ENCODE measurements at regions not wholly inside any gene's neighbourhood (a gene's known extent, or its start where the extent isn't known, plus 50 kb on each side); places are given as distances from the start of the nearest gene placed in this dataset.
"Not testable (repeated sequence)": the region's sequence is repeated elsewhere in the genome, so short reads cannot be mapped to it uniquely, and the experiment has no call there.

DNA sequence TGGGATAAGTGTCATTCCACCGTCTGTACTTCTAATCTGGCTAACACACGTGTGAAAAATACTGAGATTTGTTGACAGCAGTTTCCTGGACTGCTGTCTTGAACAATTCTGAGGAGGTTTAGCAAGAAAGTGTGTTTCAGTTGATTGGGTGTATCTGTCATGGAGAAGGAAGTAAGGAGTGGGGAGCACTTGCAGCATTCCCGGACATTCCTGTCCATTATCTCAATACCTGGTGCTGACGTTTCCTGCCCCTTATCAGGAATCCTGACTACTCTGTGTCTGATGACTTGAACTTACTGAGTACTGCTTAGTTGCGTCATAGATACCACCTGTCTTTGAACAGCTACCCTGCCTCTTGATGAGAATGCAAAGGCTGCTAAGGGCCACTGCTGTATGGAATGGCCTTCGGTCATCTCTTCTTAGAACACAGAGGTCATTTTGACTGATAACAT is 72.0 kb upstream of the VKORC1L1 start:
- Histone ChIP-seq H3K27ac (ENCODE audit: low read depth, low read length) (no peak overlapping the region), H3K9me3 (ENCODE audit: insufficient read depth, low read length) (no peaks in the 10 kb centered on the region), H3K9ac (ENCODE audit: low read length) (no peak overlapping the region), H4K20me1 (ENCODE audit: low read depth, low read length) (no peaks in the 10 kb centered on the region), H3K36me3 (ENCODE audit: low read length) (no peaks in the 10 kb centered on the region), H3K4me3 (ENCODE audit: insufficient read depth, low read length, poor library complexity, severe bottlenecking) (no peak overlapping the region), H3K27me3 (ENCODE audit: low read length) (no peaks in the 10 kb centered on the region), H3F3A (ENCODE audit: insufficient read depth) (no peaks in the 10 kb centered on the region), H2AFZ (ENCODE audit: low read depth, low read length, severe bottlenecking) (no peak overlapping the region), H3K79me2 (ENCODE audit: insufficient read depth, low read length) (no peaks in the 10 kb centered on the region), H3K9me2 (replicated peaks; ENCODE audit: insufficient read depth, low read length) (no peaks in the 10 kb centered on the region), H3K4me2 (ENCODE audit: low read depth, low read length, poor library complexity, severe bottlenecking) (no peak overlapping the region)
- TF ChIP-seq EZH2phosphoT487 (conservative IDR thresholded peaks at IDR 0.05; ENCODE audit: low read length), result no peak
- TF ChIP-seq, protein P1, sequence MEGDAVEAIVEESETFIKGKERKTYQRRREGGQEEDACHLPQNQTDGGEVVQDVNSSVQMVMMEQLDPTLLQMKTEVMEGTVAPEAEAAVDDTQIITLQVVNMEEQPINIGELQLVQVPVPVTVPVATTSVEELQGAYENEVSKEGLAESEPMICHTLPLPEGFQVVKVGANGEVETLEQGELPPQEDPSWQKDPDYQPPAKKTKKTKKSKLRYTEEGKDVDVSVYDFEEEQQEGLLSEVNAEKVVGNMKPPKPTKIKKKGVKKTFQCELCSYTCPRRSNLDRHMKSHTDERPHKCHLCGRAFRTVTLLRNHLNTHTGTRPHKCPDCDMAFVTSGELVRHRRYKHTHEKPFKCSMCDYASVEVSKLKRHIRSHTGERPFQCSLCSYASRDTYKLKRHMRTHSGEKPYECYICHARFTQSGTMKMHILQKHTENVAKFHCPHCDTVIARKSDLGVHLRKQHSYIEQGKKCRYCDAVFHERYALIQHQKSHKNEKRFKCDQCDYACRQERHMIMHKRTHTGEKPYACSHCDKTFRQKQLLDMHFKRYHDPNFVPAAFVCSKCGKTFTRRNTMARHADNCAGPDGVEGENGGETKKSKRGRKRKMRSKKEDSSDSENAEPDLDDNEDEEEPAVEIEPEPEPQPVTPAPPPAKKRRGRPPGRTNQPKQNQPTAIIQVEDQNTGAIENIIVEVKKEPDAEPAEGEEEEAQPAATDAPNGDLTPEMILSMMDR (IDR thresholded peaks at IDR 0.05; ENCODE audit: insufficient read depth, low read length, poor library complexity, severe bottlenecking), result no peak

DNA sequence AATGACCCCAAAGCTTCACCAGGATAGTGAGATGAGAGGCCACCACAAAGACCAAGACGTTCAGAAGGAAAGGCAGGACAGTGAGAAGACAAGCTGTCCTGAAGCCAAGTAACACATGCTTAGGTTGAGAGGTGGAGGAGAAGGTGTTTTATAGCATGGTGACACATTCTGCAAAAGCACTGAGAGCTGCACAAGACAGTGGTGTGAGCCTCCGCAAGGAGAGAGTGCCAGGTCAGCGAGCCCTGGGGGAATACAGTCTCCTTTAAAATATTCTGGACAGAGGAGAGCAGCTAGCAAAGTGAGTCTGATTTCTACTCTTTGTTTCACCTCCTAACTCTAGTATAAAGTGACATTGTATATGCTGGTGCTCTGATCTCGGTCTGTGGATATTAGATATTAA is 68.0 kb upstream of the VKORC1L1 start:
- Histone ChIP-seq H3F3A (ENCODE audit: insufficient read depth) (no peaks in the 10 kb centered on the region), H3K27ac (ENCODE audit: low read depth, low read length) (no peak overlapping the region), H3K9ac (ENCODE audit: low read length) (no peak overlapping the region), H3K36me3 (ENCODE audit: low read length) (no peaks in the 10 kb centered on the region), H3K4me3 (ENCODE audit: insufficient read depth, low read length, poor library complexity, severe bottlenecking) (no peak overlapping the region), H3K27me3 (ENCODE audit: low read length) (no peaks in the 10 kb centered on the region), H3K9me2 (replicated peaks; ENCODE audit: insufficient read depth, low read length) (no peaks in the 10 kb centered on the region), H3K4me2 (ENCODE audit: low read depth, low read length, poor library complexity, severe bottlenecking) (no peak overlapping the region), H3K79me2 (ENCODE audit: insufficient read depth, low read length) (no peaks in the 10 kb centered on the region), H3K9me3 (ENCODE audit: insufficient read depth, low read length) (no peaks in the 10 kb centered on the region), H4K20me1 (ENCODE audit: low read depth, low read length) (no peaks in the 10 kb centered on the region), H2AFZ (ENCODE audit: low read depth, low read length, severe bottlenecking) (no peak overlapping the region)
- TF ChIP-seq EZH2phosphoT487 (conservative IDR thresholded peaks at IDR 0.05; ENCODE audit: low read length), result no peak
- TF ChIP-seq, protein P1 (IDR thresholded peaks at IDR 0.05; ENCODE audit: insufficient read depth, low read length, poor library complexity, severe bottlenecking), result no peak

DNA sequence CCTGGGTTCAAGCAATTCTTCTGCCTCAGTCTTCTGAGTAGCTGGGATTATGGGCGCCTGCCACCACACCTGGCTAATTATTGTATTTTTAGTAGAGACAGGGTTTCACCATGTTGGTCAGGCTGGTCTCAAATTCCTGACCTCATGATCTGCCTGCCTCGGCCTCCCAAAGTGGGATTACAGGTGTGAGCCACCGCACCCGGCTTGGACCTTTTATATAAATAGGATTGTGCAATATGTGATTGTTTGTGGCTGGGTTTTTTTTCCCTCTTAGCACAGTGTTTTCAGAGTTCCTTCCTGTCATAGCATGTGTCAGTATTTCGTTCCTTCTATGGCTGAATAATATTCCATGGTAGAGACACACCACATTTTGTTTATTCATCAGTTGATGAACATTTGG is 65.8 kb upstream of the VKORC1L1 start:
- H3F3A ChIP-seq (ENCODE audit: insufficient read depth); H4K20me1 ChIP-seq (ENCODE audit: low read depth, low read length); H3K27me3 ChIP-seq (ENCODE audit: low read length); H3K79me2 ChIP-seq (ENCODE audit: insufficient read depth, low read length); H3K27ac ChIP-seq (ENCODE audit: low read depth, low read length); H3K4me3 ChIP-seq (ENCODE audit: insufficient read depth, low read length, poor library complexity, severe bottlenecking); H3K9me2 ChIP-seq (replicated peaks; ENCODE audit: insufficient read depth, low read length); H3K9ac ChIP-seq (ENCODE audit: low read length); H2AFZ ChIP-seq (ENCODE audit: low read depth, low read length, severe bottlenecking); H3K9me3 ChIP-seq (ENCODE audit: insufficient read depth, low read length); H3K4me2 ChIP-seq (ENCODE audit: low read depth, low read length, poor library complexity, severe bottlenecking); H3K36me3 ChIP-seq (ENCODE audit: low read length): not testable (repeated sequence)

DNA sequence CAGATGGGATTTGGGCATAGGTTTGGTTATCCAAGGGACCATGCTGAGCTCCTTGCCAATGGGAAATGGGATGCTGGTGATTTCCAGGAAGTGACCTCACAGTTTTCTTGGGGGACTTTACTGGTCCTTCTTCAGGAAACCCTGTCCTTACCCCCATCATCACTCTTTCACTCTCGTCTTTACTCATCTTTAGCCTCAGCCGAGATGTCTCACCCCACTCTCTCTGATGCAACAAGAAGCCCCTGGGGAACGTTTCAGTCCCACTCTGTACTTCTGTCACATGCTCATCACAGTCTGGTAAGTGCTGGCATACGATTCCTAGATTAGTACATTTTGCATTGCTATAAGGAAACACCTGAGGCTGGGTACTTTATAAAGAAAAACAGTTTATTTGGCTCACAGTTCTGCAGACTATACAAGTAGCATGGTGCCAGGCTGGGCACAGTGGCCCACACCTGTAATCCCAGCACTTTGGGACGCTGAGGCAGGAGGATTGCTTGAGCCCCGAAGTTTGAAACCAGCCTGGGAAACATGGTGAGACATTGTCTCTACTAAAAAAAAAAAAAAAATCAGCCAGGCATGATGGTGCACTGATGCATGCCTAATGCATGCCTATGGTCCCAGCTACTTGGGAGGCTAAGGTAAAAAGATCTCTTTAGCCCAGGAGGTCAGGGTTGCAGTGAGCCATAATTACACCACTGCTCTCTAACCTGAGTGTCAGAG is 63.5 kb upstream of the VKORC1L1 start:
- H3K9ac ChIP-seq (ENCODE audit: low read length), result peak overlapping the region; percentile 1; the same call in 1 of the 2 replicates

More for the DNA sequence above, 63.5 kb upstream of the VKORC1L1 start:
- H3K9me3 ChIP-seq (ENCODE audit: insufficient read depth, low read length), result no peaks in the 10 kb centered on the region
- H3K4me3 ChIP-seq (ENCODE audit: insufficient read depth, low read length, poor library complexity, severe bottlenecking), result no peak overlapping the region
- H3K4me2 ChIP-seq (ENCODE audit: low read depth, low read length, poor library complexity, severe bottlenecking), result peak overlapping the region; percentile 27
- TF ChIP-seq EZH2phosphoT487 (conservative IDR thresholded peaks at IDR 0.05; ENCODE audit: low read length), result no peak
- TF ChIP-seq, protein P1 (IDR thresholded peaks at IDR 0.05; ENCODE audit: insufficient read depth, low read length, poor library complexity, severe bottlenecking), result no peak
- 0 out of 2 replicates have a peak overlapping the region, but pooled peaks have one; percentile 3 for H3K27ac ChIP-seq (ENCODE audit: low read depth, low read length)
- no peaks in the 10 kb centered on the region for H3K9me2 ChIP-seq (replicated peaks; ENCODE audit: insufficient read depth, low read length)
- peak overlapping the region; percentile 43 for H2AFZ ChIP-seq (ENCODE audit: low read depth, low read length, severe bottlenecking)
- H3F3A ChIP-seq (ENCODE audit: insufficient read depth), result no peaks in the 10 kb centered on the region
- H3K27me3 ChIP-seq (ENCODE audit: low read length), result no peaks in the 10 kb centered on the region
- no peaks in the 10 kb centered on the region for H3K79me2 ChIP-seq (ENCODE audit: insufficient read depth, low read length)
- no peaks in the 10 kb centered on the region for H4K20me1 ChIP-seq (ENCODE audit: low read depth, low read length)
- H3K36me3 ChIP-seq (ENCODE audit: low read length), result no peaks in the 10 kb centered on the region
